ENCODE measurements at regions not wholly inside any gene's neighbourhood (a gene's known extent, or its start where the extent isn't known, plus 50 kb on each side); places are given as distances from the start of the nearest gene placed in this dataset.

- no peak for DNase-seq (ENCODE audit: extremely low spot score)
- ChIA-PET CTCF (no interaction called here), POLR2A (no interaction called here)
- TF ChIP-seq CTBP1 (IDR thresholded peaks at IDR 0.05; ENCODE audit: borderline replicate concordance), result no peak
- TF ChIP-seq ARNT (IDR thresholded peaks at IDR 0.05), result no peak
- TF ChIP-seq LEF1 (IDR thresholded peaks at IDR 0.05; ENCODE audit: borderline replicate concordance), result no peak
- no peak for TF ChIP-seq SP1 (IDR thresholded peaks at IDR 0.05)
- TF ChIP-seq SUZ12 (IDR thresholded peaks at IDR 0.05), result no peak
- no peak for TF ChIP-seq FOXK2 (IDR thresholded peaks at IDR 0.05)
These were observed 101.2 kb upstream of the CREB1 start for GRCh38 chr2:207428573-207428972.

DNA sequence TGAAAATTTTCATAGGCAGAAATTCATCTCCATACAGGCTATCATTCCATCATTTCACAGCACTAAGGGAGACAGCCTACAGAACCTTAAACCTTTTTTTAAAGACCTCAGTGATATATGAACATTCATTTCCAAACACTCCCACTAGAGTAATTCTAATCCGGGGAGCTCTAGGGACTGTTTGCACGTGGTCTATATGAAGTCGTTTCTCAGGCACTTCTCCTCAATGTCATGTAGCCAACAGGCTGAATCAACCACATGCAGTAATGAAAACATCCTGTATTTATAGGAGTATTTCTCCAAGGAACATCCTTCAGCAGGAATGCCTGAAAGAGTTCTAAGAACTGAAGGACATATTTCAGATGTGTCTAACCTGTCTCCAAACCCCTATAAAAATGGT lies 97.3 kb upstream of the CREB1 start:
- CTCF ChIA-PET, result interaction anchor here (0.6 kb wide), 1 partner anchor 36 kb away, joined by 3 read pairs; no protein-coding TSS in a partner anchor
- TF ChIP-seq ARNT (IDR thresholded peaks at IDR 0.05) (no peak), BHLHE40 (IDR thresholded peaks at IDR 0.05; ENCODE audit: borderline replicate concordance) (no peak), SUZ12 (IDR thresholded peaks at IDR 0.05) (no peak), NFRKB (IDR thresholded peaks at IDR 0.05) (no peak), HDGF (IDR thresholded peaks at IDR 0.05; ENCODE audit: borderline replicate concordance) (no peak), FOXK2 (IDR thresholded peaks at IDR 0.05) (no peak), PKNOX1 (IDR thresholded peaks at IDR 0.05) (peak; percentile 39), ELF4 (IDR thresholded peaks at IDR 0.05) (no peak), SP1 (IDR thresholded peaks at IDR 0.05) (no peak), L3MBTL2 (conservative IDR thresholded peaks at IDR 0.05) (peak; percentile 54; the same call in 1 of the 2 replicates)
- POLR2A ChIA-PET, result no interaction called here
- no peak for DNase-seq (ENCODE audit: extremely low spot score)

DNA sequence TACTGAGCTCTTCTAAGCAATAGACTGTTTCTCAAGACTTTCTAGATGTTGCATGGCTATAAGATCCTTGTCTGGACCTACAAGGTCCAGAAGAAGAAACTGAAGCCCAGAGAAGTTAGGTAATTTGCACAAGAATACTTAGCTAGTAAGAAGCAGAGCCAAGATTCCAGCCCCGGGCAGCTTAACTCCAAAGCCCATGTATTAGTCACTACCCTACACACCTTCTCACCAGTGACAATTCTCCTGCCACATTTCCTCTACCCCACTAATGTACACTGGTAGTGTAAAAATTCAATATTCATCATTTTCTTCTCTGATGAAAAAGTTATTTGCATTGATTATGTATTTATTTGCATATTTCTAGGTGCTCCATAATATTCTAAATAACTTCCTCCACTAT lies 95.5 kb upstream of the CREB1 start:
- TF ChIP-seq LEF1 (IDR thresholded peaks at IDR 0.05; ENCODE audit: borderline replicate concordance), result no peak
- no peak for TF ChIP-seq L3MBTL2 (conservative IDR thresholded peaks at IDR 0.05)
- no peak for TF ChIP-seq BHLHE40 (IDR thresholded peaks at IDR 0.05; ENCODE audit: borderline replicate concordance)
- no peak for DNase-seq (ENCODE audit: extremely low spot score)
- POLR2A ChIA-PET, result no interaction called here
- CTCF ChIA-PET, result interaction anchor here (1.6 kb wide), 1 partner anchor 445 kb away, joined by 3 read pairs; no protein-coding TSS in a partner anchor

DNA sequence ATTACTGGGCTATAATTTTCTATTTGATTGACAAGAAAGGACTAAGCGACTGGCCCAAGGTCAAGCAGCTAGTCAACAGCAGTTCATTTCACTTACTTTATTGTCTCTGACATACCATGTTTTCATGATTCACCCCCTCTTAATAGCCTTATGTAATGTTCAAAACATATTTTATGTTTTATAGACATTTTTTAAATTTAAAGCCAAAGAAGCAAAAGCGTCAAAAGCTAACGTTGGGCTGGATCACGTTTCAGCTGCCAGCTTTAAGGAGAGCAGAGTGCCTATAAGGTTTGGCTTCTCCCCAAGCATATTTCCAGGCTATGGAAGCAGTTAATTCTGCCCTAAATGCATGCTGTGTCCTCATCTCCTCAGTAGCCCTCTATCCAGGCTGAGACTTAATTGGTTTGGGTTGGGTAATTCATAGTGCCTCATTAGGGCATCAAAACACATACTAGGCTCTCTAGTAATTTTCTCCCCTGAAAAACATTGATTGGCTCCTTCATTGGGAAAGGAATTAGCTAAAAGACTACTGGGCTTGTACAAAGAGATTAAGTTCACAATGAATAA lies 94.8 kb upstream of the CREB1 start:
- no peak for DNase-seq (ENCODE audit: extremely low spot score)
- CTCF ChIA-PET, result interaction anchor here (1.6 kb wide), 1 partner anchor 446 kb away, joined by 3 read pairs; no protein-coding TSS in a partner anchor
- TF ChIP-seq FOXK2 (IDR thresholded peaks at IDR 0.05) (no peak), PKNOX1 (IDR thresholded peaks at IDR 0.05) (peak; percentile 75)
- POLR2A ChIA-PET, result no interaction called here

DNA sequence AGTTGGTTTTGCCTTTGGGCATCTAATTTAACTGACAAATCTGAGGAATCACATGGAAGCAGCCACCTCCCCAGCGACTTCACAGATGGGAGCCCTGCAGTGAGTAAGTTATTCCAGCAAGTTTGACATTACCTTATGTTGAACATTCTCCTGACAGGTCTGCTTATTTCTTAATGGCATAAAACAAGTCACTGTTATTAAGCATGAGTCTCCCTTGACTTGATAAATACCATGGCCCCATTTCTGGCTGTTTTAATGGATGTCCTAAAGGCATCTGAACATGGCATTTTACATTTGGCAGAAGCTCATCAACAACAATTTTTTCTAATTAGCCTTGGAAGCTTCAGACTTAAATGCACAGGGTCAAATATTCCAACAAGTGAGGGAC lies 92.6 kb upstream of the CREB1 start:
- DNase-seq (ENCODE audit: extremely low spot score), result no peak
- TF ChIP-seq CTBP1 (IDR thresholded peaks at IDR 0.05; ENCODE audit: borderline replicate concordance) (no peak), LEF1 (IDR thresholded peaks at IDR 0.05; ENCODE audit: borderline replicate concordance) (no peak), FOXM1 (IDR thresholded peaks at IDR 0.05; ENCODE audit: borderline replicate concordance) (no peak), PKNOX1 (IDR thresholded peaks at IDR 0.05) (no peak), ZNF384 (IDR thresholded peaks at IDR 0.05) (no peak), FOXA1 (IDR thresholded peaks at IDR 0.05) (no peak), HDGF (IDR thresholded peaks at IDR 0.05; ENCODE audit: borderline replicate concordance) (no peak), TARDBP (IDR thresholded peaks at IDR 0.05) (no peak), ARNT (IDR thresholded peaks at IDR 0.05) (no peak), SUZ12 (IDR thresholded peaks at IDR 0.05) (no peak), BHLHE40 (IDR thresholded peaks at IDR 0.05; ENCODE audit: borderline replicate concordance) (no peak), NFRKB (IDR thresholded peaks at IDR 0.05) (no peak), L3MBTL2 (conservative IDR thresholded peaks at IDR 0.05) (no peak), SP1 (IDR thresholded peaks at IDR 0.05) (no peak), ELF4 (IDR thresholded peaks at IDR 0.05) (no peak), FOXK2 (IDR thresholded peaks at IDR 0.05) (no peak)
- CTCF ChIA-PET, result no interaction called here
- POLR2A ChIA-PET, result no interaction called here

DNA sequence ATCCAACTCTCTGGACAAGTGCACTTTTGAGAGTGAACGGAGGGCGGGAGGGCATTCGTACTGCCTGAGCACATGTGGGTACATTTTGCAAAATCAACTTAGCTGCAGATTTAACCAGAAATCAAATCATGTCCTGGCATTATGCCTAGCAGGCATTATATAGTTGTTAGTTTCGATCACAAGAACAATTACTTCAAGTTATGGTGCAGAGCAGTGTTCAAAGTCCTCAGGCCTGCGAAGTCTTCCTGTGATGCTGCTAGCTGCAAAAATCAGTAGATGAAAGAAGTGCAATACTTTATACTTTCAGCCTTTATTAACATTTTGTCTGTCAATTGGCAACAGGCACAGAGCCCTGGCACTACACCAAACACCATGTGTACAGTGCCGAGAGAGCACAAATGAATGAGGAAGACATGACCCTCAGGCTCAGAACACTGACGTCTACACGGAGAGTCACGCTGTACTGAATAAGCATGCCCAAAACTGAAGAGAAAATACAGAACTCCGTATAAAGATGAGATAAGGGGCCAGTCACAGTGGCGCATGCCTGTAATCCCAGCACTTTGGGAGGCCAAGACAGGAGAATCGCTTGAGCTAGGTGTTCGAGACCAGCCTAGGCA lies 92.1 kb upstream of the CREB1 start:
- DNase-seq (ENCODE audit: extremely low spot score), result no peak
- TF ChIP-seq ARNT (IDR thresholded peaks at IDR 0.05) (no peak), ZNF384 (IDR thresholded peaks at IDR 0.05) (no peak), FOXA1 (IDR thresholded peaks at IDR 0.05) (no peak), SUZ12 (IDR thresholded peaks at IDR 0.05) (no peak), FOXK2 (IDR thresholded peaks at IDR 0.05) (no peak), BHLHE40 (IDR thresholded peaks at IDR 0.05; ENCODE audit: borderline replicate concordance) (no peak), HDGF (IDR thresholded peaks at IDR 0.05; ENCODE audit: borderline replicate concordance) (no peak), L3MBTL2 (conservative IDR thresholded peaks at IDR 0.05) (no peak), PKNOX1 (IDR thresholded peaks at IDR 0.05) (no peak), SP1 (IDR thresholded peaks at IDR 0.05) (no peak), ELF4 (IDR thresholded peaks at IDR 0.05) (no peak)
- POLR2A ChIA-PET, result no interaction called here
- CTCF ChIA-PET, result no interaction called here
